ENCODE measurements at regions not wholly inside any gene's neighbourhood (a gene's known extent, or its start where the extent isn't known, plus 50 kb on each side); places are given as distances from the start of the nearest gene placed in this dataset.

GRCh38 chr20:62585461-62585970 is 56.8 kb upstream of the SLCO4A1 start:
- Histone ChIP-seq H3K36me3 (no peaks in the 10 kb centered on the region), H3K4me3 (no peak overlapping the region), H3K4me1 (peaks cover 11 to 21% (median 17%) of the 10 kb centered on the region in 4 donors), H3K9me3 (no peaks in the 10 kb centered on the region), H3K27ac (no peak overlapping the region), H3K27me3 (peaks cover 0 to 98% (median 44%) of the 10 kb centered on the region in 3 donors)
- DNase-seq: no peak
- intact Hi-C loops (cut with DNase I; ENCODE audit: low total_unique reads): no loop called here
- TF ChIP-seq POLR2A (IDR thresholded peaks at IDR 0.05) (no peak), POLR2AphosphoS5 (IDR thresholded peaks at IDR 0.05) (no peak)
- 65 to 74% (median 72%) methylated on average over 12 to 22 of the region's 22 CpGs for WGBS, 5 donors

GRCh38 chr20:62586799-62587198 is 55.5 kb upstream of the SLCO4A1 start:
- Histone ChIP-seq H3K27ac (no peak overlapping the region), H3K27me3 (peaks cover 0 to 96% (median 31%) of the 10 kb centered on the region in 3 donors), H3K4me3 (no peak overlapping the region), H3K9me3 (no peaks in the 10 kb centered on the region), H3K36me3 (no peaks in the 10 kb centered on the region), H3K4me1 (peaks cover 10 to 19% (median 14%) of the 10 kb centered on the region in 4 donors)
- intact Hi-C loops (cut with DNase I; ENCODE audit: low total_unique reads): no loop called here
- 41 to 69% (median 65%) methylated on average over 8 of the region's 8 CpGs for WGBS, 5 donors
- no peak for TF ChIP-seq CTCF (IDR thresholded peaks at IDR 0.05)
- no peak for TF ChIP-seq POLR2A (IDR thresholded peaks at IDR 0.05)
- no peak for TF ChIP-seq POLR2AphosphoS5 (IDR thresholded peaks at IDR 0.05)
- TF ChIP-seq EP300 (IDR thresholded peaks at IDR 0.05): no peak
- DNase-seq: no peak

DNA sequence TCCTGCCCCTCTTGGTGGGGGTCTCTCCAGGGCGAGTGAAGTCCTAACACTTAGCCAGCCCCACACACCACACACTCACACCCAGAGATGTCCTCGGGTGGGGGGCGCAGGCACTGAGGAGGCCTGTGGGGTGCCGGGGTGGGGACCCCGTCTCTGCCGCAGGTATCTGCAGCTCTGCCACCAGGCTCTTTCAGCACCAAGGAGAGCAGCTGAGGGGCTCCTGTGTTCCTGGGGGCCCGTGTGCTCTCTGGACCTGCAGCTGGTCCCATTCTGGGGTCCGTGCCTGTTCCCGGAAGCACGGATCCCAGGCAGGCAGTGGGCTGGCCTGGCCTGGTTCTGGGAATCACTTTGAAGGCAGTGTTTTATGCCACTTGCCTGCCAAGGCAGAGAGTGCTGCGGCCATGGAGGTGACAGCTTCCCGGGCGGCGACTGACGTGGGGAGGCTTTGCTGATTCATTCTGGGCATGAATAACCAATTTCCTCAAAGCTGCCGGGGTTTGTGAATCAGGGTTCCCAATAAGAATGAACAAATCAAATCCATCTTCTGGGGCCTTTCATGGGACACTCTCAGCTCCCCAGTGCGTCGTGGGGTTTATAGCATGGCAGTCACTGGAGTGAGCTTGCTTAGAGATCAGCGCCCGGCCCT is 54.4 kb upstream of the SLCO4A1 start:
- no peaks in the 10 kb centered on the region for H3K9me3 ChIP-seq
- intact Hi-C loops (cut with DNase I; ENCODE audit: low total_unique reads): no loop called here
- TF ChIP-seq EP300 (IDR thresholded peaks at IDR 0.05): no peak
- TF ChIP-seq POLR2A (IDR thresholded peaks at IDR 0.05): no peak
- TF ChIP-seq CTCF (IDR thresholded peaks at IDR 0.05): no peak
- no peak for TF ChIP-seq POLR2AphosphoS5 (IDR thresholded peaks at IDR 0.05)
- peaks cover 0 to 11% (median 6%) of the 10 kb centered on the region in 4 donors for H3K4me1 ChIP-seq
- H3K27ac ChIP-seq: no peak overlapping the region
- 47 to 77% (median 51%) methylated on average over 10 to 20 of the region's 20 CpGs for WGBS, 5 donors
- DNase-seq: peak in 1 of 2 donors; percentile 60
- no peaks in the 10 kb centered on the region for H3K36me3 ChIP-seq
- H3K27me3 ChIP-seq: peaks cover 0 to 94% (median 21%) of the 10 kb centered on the region in 3 donors
- H3K4me3 ChIP-seq: no peak overlapping the region

DNA sequence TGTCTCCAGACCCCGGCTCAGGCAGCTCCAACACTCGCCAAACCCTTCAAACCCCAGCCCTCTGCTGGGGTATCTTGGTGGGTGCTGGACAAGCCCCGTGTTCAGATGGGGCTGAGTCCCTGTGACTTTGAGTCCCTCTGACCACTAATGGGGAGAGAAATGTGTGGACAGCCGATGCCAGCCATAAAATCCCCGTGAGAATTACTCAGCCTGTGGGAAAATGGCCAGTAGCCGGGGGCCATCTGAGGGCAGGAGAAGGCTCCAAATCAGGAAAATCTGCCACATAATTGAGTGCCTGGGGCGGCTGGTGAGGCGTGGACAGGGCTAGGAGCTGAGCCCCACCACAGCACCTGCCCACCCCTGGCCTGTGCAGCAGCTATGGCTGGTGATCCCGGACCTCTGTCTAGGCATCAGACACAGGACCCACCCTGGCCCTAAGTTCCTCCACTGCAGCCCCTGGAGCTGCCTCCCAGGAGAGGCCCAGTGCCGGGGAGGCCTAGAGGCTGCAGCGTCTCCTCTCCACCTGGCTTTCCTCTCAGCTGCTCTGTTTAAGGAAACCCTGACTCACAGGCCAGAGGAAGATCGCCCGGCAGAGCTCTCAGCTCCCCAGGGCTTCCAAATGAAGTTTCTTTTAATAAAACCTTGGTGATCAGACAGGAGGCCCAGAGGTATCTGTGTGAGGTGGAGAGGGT is 53.7 kb upstream of the SLCO4A1 start:
- 73 to 80% (median 76%) methylated on average over 8 to 13 of the region's 13 CpGs for WGBS, 5 donors
- no peak for TF ChIP-seq CTCF (IDR thresholded peaks at IDR 0.05)
- TF ChIP-seq POLR2A (IDR thresholded peaks at IDR 0.05): no peak
- TF ChIP-seq POLR2AphosphoS5 (IDR thresholded peaks at IDR 0.05): no peak
- no peak for TF ChIP-seq EP300 (IDR thresholded peaks at IDR 0.05)
- Histone ChIP-seq H3K27ac (no peak overlapping the region), H3K9me3 (no peaks in the 10 kb centered on the region), H3K4me3 (no peak overlapping the region), H3K27me3 (peaks cover 0 to 93% (median 21%) of the 10 kb centered on the region in 3 donors), H3K36me3 (no peaks in the 10 kb centered on the region), H3K4me1 (peaks cover 0 to 6% (median 3%) of the 10 kb centered on the region in 4 donors)
- intact Hi-C loops (cut with DNase I; ENCODE audit: low total_unique reads): no loop called here
- no peak for DNase-seq

Measured in stomach (tissue), 8 donors.